ENCODE measurements at regions not wholly inside any gene's neighbourhood (a gene's known extent, or its start where the extent isn't known, plus 50 kb on each side); places are given as distances from the start of the nearest gene placed in this dataset.

GRCh38 chr9:1619915-1620710, 395.0 kb upstream of the SMARCA2 start:
- no peaks in the 10 kb centered on the region for H3K4me1 ChIP-seq (ENCODE audit: control insufficient read depth in 1 of 2, insufficient read depth in 2 of 2, low read length in 2 of 2)
- no peak overlapping the region for H3K27ac ChIP-seq (ENCODE audit: low read depth, low read length)
- POLR2A ChIA-PET: no interaction called here
- no peak overlapping the region for H3K4me2 ChIP-seq (ENCODE audit: low read length)
- no peak overlapping the region for H3K4me3 ChIP-seq (replicated peaks in 1 of 2; ENCODE audit: low read depth in 1 of 2, low read length in 2 of 2)
- H3K36me3 ChIP-seq (ENCODE audit: control insufficient read depth in 1 of 2, insufficient read depth in 2 of 2, low read length in 2 of 2): no peaks in the 10 kb centered on the region
- no TSS peak for BruUV-seq (replicated peaks)
- H3K79me2 ChIP-seq (ENCODE audit: insufficient read depth, low read length): no peaks in the 10 kb centered on the region
- H3K9ac ChIP-seq (ENCODE audit: low read length): no peak overlapping the region
- RAD21 ChIA-PET (ENCODE audit: low non-redundant PET in 1 of 2, low total read pairs in 2 of 2, uncharacterized antibody in 2 of 2, unreplicated experiment in 2 of 2): no interaction called here
- H3K9me2 ChIP-seq (ENCODE audit: insufficient read depth): no peaks in the 10 kb centered on the region
- H2AFZ ChIP-seq (ENCODE audit: low read depth, low read length, poor library complexity, severe bottlenecking): no peak overlapping the region
- CTCF ChIA-PET: no interaction called here
- TF ChIP-seq FOSL1 (IDR thresholded peaks at IDR 0.05; ENCODE audit: low read depth) (no peak), YY1 (IDR thresholded peaks at IDR 0.05; ENCODE audit: extremely low read depth, insufficient replicate concordance, low read depth, low read length) (no peak), ELF1 (IDR thresholded peaks at IDR 0.05; ENCODE audit: borderline replicate concordance, low read depth) (no peak), CEBPB (IDR thresholded peaks at IDR 0.05; ENCODE audit: low read depth) (no peak), EGR1 (IDR thresholded peaks at IDR 0.05; ENCODE audit: low read depth) (no peak), TCF7L2 (IDR thresholded peaks at IDR 0.05; ENCODE audit: borderline replicate concordance, extremely low read depth, insufficient read depth, insufficient read length) (no peak), ATF3 (IDR thresholded peaks at IDR 0.05) (no peak), EZH2 (IDR thresholded peaks at IDR 0.05) (no peak), SP1 (IDR thresholded peaks at IDR 0.05; ENCODE audit: low read depth) (no peak), POLR2AphosphoS5 (IDR thresholded peaks at IDR 0.05; ENCODE audit: low read depth, low read length) (no peak), EZH2phosphoT487 (IDR thresholded peaks at IDR 0.05; ENCODE audit: borderline replicate concordance) (no peak), REST (IDR thresholded peaks at IDR 0.05; ENCODE audit: low read depth) (no peak), ZFX (IDR thresholded peaks at IDR 0.05) (no peak)
- TF ChIP-seq, protein P1, sequence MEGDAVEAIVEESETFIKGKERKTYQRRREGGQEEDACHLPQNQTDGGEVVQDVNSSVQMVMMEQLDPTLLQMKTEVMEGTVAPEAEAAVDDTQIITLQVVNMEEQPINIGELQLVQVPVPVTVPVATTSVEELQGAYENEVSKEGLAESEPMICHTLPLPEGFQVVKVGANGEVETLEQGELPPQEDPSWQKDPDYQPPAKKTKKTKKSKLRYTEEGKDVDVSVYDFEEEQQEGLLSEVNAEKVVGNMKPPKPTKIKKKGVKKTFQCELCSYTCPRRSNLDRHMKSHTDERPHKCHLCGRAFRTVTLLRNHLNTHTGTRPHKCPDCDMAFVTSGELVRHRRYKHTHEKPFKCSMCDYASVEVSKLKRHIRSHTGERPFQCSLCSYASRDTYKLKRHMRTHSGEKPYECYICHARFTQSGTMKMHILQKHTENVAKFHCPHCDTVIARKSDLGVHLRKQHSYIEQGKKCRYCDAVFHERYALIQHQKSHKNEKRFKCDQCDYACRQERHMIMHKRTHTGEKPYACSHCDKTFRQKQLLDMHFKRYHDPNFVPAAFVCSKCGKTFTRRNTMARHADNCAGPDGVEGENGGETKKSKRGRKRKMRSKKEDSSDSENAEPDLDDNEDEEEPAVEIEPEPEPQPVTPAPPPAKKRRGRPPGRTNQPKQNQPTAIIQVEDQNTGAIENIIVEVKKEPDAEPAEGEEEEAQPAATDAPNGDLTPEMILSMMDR (IDR thresholded peaks at IDR 0.05 in 2 of 3, conservative IDR thresholded peaks at IDR 0.05 in 1 of 3; ENCODE audit: borderline replicate concordance in 1 of 3, insufficient read depth in 1 of 3, low read depth in 2 of 3, low read length in 2 of 3): no peak
- DNase-seq (ENCODE audit: low read depth, low spot score) (no peak), ATAC-seq (no peak)
- peaks cover 3 to 24% of the 10 kb centered on the region in 2 experiments; a peak in 2 of 4 replicates for H3K9me3 ChIP-seq (ENCODE audit: control insufficient read depth in 1 of 2, insufficient read depth in 1 of 2, low read depth in 1 of 2, low read length in 2 of 2)
- intact Hi-C loops (cut with micrococcal nuclease): no loop called here
- no peaks in the 10 kb centered on the region for H4K20me1 ChIP-seq (ENCODE audit: insufficient read depth)
- no peaks in the 10 kb centered on the region for H3K27me3 ChIP-seq (ENCODE audit: insufficient read depth, low read length)

All from HCT116 (cell line).